GM13976 (cell line): ENCODE measurements at regions not wholly inside any gene's neighbourhood (a gene's known extent, or its start where the extent isn't known, plus 50 kb on each side); places are given as distances from the start of the nearest gene placed in this dataset.

Experiments
- DNase-seq: peaks from one replicate; pipeline ENCODE4 v3.0.0; 2012; ENCODE audit warnings: low spot score
- in situ Hi-C: fragments of 300-500 bp; cut with MboI; formaldehyde crosslinking; loops from one replicate; pipeline ENCODE4 v1.12.0; 2022; ENCODE audit warnings: low sequenced_read_pairs, mixed read lengths, inconsistent platforms; ENCODE audit not compliant: unreplicated experiment
- TF ChIP-seq, protein P1 (sequence below): IDR thresholded peaks from 2 replicates; pipeline ENCODE4 v1.5.1; 2012; ENCODE audit warnings: borderline replicate concordance, mild to moderate bottlenecking; ENCODE audit not compliant: insufficient read depth; ENCODE audit errors: extremely low read depth, missing control alignments, control extremely low read depth

DNA sequence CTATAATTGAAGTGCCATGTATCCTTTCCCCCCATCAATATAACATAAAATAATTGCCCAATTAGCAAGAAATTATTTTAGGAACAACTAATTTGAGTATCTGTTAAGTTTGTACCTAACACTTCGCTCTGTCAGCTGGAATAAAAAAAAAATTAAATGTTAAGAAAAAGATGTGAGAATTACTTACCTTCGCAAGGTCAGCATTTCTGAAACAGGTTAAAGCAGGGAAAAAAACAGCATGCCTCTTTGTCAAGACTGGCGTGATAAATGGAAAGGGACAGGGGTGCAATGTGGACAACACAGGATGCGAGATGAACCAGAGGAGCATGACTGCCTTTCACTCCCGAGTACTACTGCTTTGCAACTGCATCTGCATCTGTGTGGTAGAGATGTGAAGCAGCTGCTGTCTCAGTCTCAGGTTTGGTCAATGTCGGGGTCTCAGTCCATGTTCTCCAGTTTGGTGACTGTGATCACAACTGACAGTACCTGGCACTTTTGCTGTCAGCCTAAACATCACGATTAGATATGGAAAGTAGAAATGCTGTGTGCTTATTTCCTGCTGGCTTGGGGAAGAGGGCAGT lies 565.4 kb upstream of the LRRTM1 start:
- in situ Hi-C loops = no loop called here
- no peak for DNase-seq

DNA sequence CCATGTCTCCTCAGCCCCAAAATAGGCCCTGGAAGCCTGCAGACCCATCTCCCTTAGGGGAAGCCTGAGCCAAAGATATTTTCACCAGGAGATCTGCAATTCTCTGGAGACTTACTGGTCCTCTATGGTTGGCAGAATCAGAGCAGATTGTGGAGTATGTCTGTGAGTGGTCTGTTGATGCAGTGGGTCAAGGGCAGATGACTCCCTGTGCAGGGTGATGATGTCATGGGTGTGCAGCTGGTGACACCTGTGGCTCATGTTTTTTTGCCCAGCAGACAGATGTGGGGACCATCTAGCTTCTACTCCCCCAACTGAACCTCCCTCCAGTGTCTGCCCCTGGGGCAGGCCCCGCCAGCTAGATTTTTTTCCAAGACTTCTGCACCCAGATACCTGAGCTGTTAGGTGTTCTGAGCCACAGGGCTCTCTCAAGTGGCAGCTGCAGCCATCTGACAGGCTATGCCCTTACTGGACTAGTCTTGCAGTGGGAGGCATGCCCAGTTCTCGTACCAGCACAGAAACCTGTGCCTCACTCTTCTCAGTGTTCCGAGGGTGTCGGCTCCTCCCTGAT lies 558.7 kb upstream of the LRRTM1 start:
- TF ChIP-seq, protein P1, sequence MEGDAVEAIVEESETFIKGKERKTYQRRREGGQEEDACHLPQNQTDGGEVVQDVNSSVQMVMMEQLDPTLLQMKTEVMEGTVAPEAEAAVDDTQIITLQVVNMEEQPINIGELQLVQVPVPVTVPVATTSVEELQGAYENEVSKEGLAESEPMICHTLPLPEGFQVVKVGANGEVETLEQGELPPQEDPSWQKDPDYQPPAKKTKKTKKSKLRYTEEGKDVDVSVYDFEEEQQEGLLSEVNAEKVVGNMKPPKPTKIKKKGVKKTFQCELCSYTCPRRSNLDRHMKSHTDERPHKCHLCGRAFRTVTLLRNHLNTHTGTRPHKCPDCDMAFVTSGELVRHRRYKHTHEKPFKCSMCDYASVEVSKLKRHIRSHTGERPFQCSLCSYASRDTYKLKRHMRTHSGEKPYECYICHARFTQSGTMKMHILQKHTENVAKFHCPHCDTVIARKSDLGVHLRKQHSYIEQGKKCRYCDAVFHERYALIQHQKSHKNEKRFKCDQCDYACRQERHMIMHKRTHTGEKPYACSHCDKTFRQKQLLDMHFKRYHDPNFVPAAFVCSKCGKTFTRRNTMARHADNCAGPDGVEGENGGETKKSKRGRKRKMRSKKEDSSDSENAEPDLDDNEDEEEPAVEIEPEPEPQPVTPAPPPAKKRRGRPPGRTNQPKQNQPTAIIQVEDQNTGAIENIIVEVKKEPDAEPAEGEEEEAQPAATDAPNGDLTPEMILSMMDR = no peak
- in situ Hi-C loops = no loop called here
- no peak for DNase-seq

More for the DNA sequence above, 565.4 kb upstream of the LRRTM1 start:
- TF ChIP-seq, protein P1 = no peak

DNA sequence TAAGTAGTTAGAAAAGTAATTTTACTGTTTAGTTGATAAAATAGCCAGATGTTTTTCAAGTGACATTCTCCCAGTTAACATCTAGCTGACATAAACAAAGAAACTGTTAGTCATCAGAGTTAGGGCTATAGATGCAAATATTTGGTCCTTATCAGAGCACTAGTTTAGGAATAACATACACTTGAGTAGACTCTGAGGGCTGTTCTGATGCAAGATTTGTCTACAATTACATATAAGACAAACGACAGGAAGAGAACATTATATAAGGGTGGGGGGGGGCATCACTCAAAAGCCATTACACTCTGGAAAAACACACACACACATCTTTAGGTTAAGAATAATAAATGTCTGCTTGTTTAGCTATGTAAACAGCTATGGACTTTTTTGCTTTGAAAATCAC lies 554.4 kb upstream of the LRRTM1 start:
- TF ChIP-seq, protein P1 = no peak
- in situ Hi-C loops = no loop called here
- DNase-seq = no peak

DNA sequence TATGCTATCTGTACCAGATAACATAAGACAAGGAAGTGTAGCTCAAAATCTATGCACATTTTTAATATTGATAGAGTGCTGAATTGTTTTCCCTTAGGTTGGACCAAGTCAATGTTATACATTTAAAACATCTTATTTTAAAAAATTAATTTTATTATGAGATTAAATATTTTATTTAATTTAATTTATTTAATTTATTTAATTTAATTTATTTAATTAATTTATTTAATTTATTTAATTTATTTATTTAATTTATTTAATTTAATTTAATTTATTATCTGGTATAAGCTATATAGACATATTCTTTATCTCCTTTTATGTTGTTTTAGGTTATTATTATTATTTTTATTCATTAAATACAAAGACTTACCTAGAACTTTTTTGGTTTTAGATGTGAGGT lies 551.7 kb upstream of the LRRTM1 start:
- TF ChIP-seq, protein P1 = no peak
- DNase-seq = no peak
- in situ Hi-C loops = no loop called here

- in situ Hi-C loops = no loop called here
- TF ChIP-seq, protein P1 = no peak
- no peak for DNase-seq
These were observed 550.3 kb upstream of the LRRTM1 start for GRCh38 chr2:80854831-80855230.

GRCh38 chr2:80852808-80853139 lies 548.2 kb upstream of the LRRTM1 start:
- DNase-seq = no peak
- in situ Hi-C loops = no loop called here
- TF ChIP-seq, protein P1 = no peak

DNA sequence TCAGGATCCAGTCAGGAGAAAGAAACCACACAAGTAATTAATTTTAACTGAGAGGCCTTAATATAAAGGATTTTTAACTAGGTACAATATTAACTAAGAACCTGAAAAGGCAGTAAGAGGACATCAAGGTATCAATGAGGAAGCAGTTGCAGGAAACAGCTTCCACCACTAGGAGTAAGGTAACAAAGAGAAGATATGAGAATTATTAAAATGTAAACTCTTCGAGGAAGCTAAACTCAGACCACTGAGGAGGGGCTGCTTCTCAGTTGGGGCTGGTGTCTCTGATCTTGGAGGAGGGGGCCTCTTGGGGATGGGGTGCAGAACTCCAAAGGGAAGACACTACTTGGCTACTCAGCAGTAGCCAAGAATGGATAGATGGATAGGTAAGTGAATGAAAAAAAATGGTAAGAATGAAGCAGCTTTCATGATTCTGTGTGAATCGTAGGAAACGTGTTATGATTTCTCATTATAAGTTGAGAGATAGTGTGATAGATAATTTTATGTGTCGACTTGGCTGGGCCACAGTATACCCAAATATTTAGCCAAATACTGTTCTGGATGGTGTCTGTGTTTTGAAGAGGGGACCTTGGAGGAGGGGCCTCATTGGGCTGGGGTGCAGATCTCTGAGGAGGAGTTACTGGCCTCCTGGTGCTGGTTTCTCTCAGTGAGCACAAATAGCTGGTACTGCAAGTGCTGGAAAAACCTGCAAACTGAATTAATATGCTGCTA lies 547.7 kb upstream of the LRRTM1 start:
- in situ Hi-C loops = no loop called here
- no peak for DNase-seq
- TF ChIP-seq, protein P1 = no peak
